ENCODE measurements at regions not wholly inside any gene's neighbourhood (a gene's known extent, or its start where the extent isn't known, plus 50 kb on each side); places are given as distances from the start of the nearest gene placed in this dataset.
A peak's percentile ranks its signal among the peaks of the same experiment; 100 is the strongest.
"Not testable (repeated sequence)": the region's sequence is repeated elsewhere in the genome, so short reads cannot be mapped to it uniquely, and the experiment has no call there.

- DNase-seq = peak; percentile 43
These were observed 381.1 kb upstream of the PKN2 start for GRCh38 chr1:88302843-88303486.

DNA sequence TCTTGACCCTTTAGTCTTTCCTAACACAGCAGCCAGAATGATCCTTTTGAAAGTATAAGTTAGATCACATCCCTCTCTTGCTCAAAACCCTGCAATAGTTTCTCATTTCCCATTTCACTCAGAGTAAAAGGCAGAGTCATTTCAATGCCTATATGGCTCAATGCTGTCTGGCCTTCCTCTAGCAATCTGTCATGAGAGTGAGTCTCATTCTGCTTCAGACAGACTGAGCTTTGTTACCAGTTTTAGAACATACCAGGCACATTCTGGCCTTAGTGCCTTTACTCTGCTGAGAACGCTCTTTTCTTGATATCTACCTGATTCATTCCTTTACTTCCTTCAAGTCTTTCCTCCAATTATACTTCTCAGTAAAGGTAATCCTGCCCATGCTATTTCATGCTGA, 372.8 kb upstream of the PKN2 start:
- DNase-seq = no peak

DNA sequence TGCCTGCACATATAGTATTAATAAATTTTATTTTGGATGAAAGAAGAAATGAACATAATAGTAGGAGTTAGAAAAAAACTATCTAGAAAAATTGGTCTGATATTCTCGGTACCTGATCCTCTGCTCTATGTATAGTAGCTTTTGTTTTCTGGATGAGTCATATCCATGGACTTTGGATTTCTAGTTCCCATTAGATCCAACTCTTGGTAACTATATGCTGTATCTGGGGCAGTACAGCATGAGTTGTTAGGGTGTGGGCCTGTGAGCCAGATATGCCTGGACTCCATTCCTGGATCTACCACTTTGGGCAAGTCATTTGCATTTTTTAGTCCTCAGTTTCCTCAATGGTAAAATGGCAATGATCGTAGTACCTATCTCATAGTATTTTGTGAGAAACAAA, 372.2 kb upstream of the PKN2 start:
- DNase-seq = no peak

DNA sequence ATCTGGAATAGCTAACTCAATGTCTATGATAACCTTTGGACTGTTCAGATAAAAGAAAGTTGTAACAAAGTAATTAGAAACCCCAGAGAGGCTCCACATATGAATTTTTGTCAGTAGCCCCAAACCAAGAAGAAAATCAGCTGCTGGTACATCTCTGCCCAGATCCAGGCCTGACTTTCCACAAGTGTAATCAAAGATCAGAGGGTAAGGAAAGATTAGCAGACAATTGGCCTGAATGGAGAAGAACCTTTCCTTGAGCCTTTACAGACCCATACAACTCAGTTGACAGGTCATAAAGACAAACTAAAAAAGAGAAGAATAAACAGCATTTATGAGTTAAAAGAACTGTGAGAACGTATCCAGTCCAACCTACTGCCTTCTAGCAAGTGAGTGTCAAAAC, 366.7 kb upstream of the PKN2 start:
- DNase-seq = no peak

DNA sequence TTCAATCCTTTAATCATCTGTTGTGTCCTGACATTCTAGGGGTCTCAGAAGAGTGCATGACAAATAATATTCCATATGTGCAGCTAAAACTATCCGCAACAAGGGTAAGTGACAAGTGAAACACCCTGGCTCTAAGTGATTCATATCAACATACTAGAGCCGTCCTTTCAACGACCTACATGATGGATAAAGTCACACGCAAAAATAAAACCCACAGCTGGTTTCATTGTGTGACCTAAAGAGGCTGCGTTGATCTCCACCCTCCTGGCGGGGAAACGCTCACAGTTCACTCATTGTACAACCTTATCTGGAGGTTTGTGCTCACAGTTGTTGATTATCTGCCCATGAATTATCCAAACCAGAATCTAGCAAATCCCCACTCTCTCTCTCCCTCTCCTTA, 365.3 kb upstream of the PKN2 start:
- peak; percentile 1 for DNase-seq

- peak; percentile 26 for DNase-seq
These were observed 363.8 kb upstream of the PKN2 start for GRCh38 chr1:88320291-88320690.

- DNase-seq = peak; percentile 63
These were observed 362.4 kb upstream of the PKN2 start for GRCh38 chr1:88321706-88322105.

DNA sequence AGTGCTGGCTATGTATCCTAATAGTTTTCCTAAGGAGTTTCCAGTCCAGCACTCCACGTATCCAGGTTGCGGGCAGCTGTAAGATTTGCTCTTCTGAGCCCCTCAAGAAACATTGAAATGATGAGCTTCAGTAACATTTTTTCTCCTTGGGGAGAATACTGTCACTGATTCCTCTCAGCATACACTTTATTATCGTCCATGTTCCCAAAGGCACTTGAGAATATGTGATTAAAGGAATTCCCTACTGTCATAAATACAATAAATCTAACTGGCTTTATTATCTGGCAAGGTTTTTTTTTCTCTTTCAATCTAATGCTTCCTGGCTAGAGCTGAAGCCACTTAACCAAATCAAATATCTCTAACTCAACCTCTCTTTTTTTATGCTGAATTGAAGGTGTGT, 359.2 kb upstream of the PKN2 start:
- DNase-seq = no peak

DNA sequence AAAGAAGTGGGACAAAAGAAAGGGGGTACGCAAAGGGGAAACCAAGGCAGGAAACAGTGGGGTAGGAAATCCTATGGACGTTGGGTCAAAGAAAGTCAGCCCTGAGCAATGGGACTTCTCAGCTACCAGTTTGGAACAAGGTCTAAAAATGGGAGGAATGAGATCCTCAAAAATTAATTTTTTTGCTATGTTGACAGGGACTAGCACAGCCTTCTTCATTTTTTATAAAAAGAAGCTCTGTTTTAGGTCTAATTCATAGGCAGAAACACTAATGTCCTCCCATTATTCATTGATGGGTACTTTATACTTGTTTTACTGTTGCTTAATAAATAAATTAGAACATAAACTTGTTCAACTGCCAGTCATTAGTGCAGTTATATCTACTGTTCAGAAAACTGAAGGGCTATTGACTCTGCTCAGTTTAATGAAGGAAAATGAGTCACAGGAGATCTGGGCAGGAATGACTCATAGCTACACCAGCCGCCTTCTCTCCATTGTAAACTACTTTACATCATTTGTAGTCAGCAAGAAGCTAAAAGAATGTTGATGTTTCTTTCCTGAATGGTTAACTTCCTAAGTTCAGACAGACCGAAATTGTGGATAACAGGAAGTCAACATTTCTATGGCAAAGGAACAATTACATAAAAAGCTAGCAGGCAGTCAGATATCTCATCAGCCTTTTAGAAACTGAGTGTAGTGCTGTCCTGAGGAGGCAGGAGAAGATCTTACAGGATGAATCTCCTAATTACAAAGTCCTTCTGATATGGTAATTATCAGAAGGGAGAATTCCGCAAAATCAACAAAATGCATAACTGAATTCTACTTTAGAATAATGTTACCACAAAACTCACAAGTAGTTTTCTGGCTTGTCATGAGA, 356.4 kb upstream of the PKN2 start:
- DNase-seq = peak; percentile 25

DNA sequence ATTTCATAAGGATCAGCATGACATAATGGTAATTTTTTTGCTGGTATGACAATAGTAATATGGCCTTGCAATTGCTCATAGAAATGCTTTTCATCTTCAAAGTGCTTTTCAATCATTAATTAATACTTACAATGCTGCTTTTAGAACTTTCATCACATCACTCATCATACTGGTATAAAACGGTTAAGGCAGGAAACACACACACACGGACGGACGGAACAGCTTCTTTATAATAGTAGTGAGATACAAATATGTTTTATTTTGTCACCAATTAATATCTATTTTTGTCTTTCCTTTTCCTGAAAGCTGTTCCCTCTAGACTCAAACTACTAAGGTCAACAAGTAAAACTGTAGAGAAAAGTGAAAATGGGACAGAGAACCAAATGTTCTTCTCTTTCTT, 353.9 kb upstream of the PKN2 start:
- no peak for DNase-seq

DNA sequence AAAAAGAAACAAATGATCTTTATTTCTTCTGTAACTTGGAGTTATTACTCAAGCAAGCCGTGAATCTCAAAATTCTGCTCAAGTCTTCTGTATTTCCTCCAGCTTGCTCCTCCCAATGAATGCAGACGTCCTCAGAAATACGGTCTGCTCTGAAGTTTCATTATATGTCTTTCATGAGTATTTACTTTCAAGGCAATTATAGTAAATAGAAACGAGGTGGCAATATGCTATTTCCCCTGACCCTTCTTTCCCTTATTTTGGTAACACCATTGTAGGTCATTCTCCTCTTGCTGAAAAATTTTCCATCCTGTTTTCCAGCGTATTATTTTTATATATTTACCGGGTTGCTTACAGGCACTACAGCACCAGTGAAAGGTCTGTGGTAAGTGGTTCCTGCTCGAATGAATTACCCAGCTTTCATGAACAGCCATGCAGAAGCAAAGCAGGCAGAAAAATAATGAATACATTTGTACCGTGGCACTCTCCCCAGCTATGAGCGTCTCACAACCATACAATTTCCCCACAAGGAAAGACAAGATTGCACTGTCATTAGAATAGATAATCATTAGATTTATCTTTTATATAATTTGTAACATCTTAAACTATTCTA, 350.9 kb upstream of the PKN2 start:
- DNase-seq = no peak

- no peak for DNase-seq
These were observed 342.6 kb upstream of the PKN2 start for GRCh38 chr1:88341447-88341846.

GRCh38 chr1:88342081-88342480, 342.0 kb upstream of the PKN2 start:
- DNase-seq = not testable (repeated sequence)

- DNase-seq = no peak
These were observed 333.4 kb upstream of the PKN2 start for GRCh38 chr1:88350648-88351047.

DNA sequence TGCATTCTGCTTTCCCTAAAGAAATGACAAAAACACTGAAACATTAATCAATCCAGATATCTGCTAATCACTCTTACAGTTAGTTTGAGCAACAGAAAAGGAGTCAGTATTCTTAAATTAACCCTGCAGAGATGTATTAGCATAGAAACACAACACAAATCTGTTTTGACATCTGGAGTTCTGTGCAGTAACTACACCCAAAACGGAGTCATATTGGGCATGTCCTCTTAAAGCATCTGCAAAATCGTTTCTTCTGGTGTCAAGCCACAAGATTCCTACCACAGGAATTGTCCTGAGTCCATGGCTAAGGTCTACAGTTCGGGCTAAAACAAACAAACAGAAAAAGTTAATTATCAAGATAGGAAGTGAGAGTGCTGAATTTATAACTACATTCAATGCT, 332.1 kb upstream of the PKN2 start:
- no peak for DNase-seq

DNA sequence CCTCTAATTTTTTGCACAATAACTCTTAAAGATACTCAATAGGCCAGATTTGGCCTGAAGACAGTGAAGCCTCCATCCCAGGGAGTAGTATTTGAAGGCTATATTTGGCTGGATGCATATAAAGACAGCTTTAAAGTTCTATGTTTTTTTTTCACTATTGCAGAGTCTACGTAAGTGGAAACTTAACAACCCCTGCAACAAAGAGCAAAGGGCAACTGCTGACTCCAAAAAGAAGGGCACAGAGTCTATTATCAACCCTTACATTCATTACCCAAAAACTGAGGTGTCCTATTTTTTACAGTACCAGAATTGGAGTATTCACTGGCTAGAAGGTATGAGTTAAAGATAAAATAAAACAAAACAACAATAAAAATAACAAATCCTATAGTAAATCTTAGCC, 329.8 kb upstream of the PKN2 start:
- DNase-seq = no peak

- DNase-seq = no peak
These were observed 326.3 kb upstream of the PKN2 start for GRCh38 chr1:88357729-88358128.

GRCh38 chr1:88371436-88372023, 312.5 kb upstream of the PKN2 start:
- no peak for DNase-seq

- no peak for DNase-seq
These were observed 308.1 kb upstream of the PKN2 start for GRCh38 chr1:88375977-88376376.

- no peak for DNase-seq
These were observed 307.7 kb upstream of the PKN2 start for GRCh38 chr1:88376421-88376820.

DNA sequence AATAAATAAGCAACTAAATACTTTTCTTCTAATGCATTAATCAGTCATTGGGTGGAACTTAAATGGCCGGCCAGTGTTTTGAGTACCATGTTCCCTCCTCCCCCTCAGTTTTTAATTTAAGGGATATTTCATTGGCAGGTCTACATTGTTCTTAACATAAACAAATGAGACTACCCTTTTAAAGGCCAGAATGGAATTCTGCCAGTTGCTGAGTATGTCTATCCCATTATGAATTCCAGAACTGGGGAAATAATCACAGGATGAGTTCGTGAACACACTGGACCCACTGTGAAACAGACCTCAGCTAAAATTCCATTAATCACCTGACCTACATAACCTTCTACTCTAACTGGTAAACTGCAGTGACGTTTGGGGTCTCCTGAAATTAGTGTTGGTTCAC, 305.5 kb upstream of the PKN2 start:
- DNase-seq = no peak

DNA sequence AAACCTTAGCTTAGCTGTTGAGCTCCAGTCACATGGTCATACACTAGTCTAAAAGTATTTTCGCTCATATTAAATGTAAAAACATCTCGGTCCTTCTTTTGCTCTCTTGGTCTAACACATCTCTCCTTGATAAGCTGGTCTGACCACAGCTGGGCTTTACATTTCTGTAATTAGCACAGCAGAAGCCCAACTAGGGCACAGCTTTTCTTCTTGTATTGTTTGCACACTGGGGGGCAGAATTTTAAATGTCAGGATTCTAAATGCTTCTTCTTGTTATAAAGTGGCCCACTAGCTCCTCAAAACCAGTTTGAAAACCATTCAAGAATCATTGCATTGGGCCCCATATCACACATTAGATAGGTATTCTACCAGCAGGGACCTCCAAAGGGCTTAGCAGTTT, 289.1 kb upstream of the PKN2 start:
- DNase-seq = no peak

GRCh38 chr1:88398338-88398737, 285.7 kb upstream of the PKN2 start:
- no peak for DNase-seq
